IMR-90 (cell line): ENCODE measurements at regions not wholly inside any gene's neighbourhood (a gene's known extent, or its start where the extent isn't known, plus 50 kb on each side); places are given as distances from the start of the nearest gene placed in this dataset.

Source experiments
- BHLHE40 ChIP-seq: fragments of 150-350 bp; IDR thresholded peaks from 2 replicates; pipeline ENCODE4 v1.6.1; 2016; ENCODE audit warnings: mild to moderate bottlenecking, low read depth, low read length
- CEBPB ChIP-seq: IDR thresholded peaks from 2 replicates; pipeline ENCODE4 v1.6.1; 2012; ENCODE audit warnings: low read depth, low read length, improper control_type of control experiment
- CHD1 ChIP-seq: IDR thresholded peaks from 2 replicates; pipeline ENCODE4 v1.6.1; 2012; ENCODE audit warnings: low read depth, low read length, improper control_type of control experiment
- CTCF ChIP-seq: conservative IDR thresholded peaks from 2 replicates; pipeline ENCODE4 v1.5.1; 2012; ENCODE audit warnings: mild to moderate bottlenecking, low read depth, low read length, improper control_type of control experiment
- ELK1 ChIP-seq: fragments of 150-350 bp; IDR thresholded peaks from 2 replicates; pipeline ENCODE4 v1.6.1; 2016; ENCODE audit warnings: low read depth, mild to moderate bottlenecking, low read length, moderate library complexity, borderline replicate concordance
- FOS ChIP-seq: fragments of 150-350 bp; IDR thresholded peaks from 2 replicates; pipeline ENCODE4 v1.6.1; 2016; ENCODE audit warnings: low read depth, low read length
- MAFK ChIP-seq: IDR thresholded peaks from 2 replicates; pipeline ENCODE4 v1.6.1; 2012; ENCODE audit warnings: low read depth, low read length, improper control_type of control experiment
- MAZ ChIP-seq: IDR thresholded peaks from 2 replicates; pipeline ENCODE4 v1.6.1; 2012; ENCODE audit warnings: low read depth, mild to moderate bottlenecking, low read length, improper control_type of control experiment, moderate library complexity, borderline replicate concordance
- NFE2L2 ChIP-seq: fragments of 150-350 bp; IDR thresholded peaks from 2 replicates; pipeline ENCODE4 v1.6.1; 2016; ENCODE audit warnings: low read depth, mild to moderate bottlenecking, low read length
- POLR2A ChIP-seq: IDR thresholded peaks from 2 replicates; pipeline ENCODE4 v1.6.1; 2012; ENCODE audit warnings: mild to moderate bottlenecking, low read depth, low read length
- RAD21 ChIP-seq: IDR thresholded peaks from 2 replicates; pipeline ENCODE4 v1.6.1; 2012; ENCODE audit warnings: low read length, improper control_type of control experiment
- RFX5 ChIP-seq: IDR thresholded peaks from 2 replicates; pipeline ENCODE4 v1.8.0; 2012; ENCODE audit warnings: low read depth, mild to moderate bottlenecking, low read length, moderate library complexity
- SMC3 ChIP-seq: fragments of 150-350 bp; IDR thresholded peaks from 2 replicates; pipeline ENCODE4 v1.6.1; 2016; ENCODE audit warnings: low read depth, mild to moderate bottlenecking, antibody characterized with exemption, low read length, moderate library complexity
- USF2 ChIP-seq: fragments of 150-350 bp; IDR thresholded peaks from 2 replicates; pipeline ENCODE4 v1.6.1; 2017; ENCODE audit warnings: mild to moderate bottlenecking, antibody characterized with exemption, low read length, low read depth

GRCh38 chr12:114774197-114774596, 90.2 kb upstream of the TBX3 start:
- TF ChIP-seq NFE2L2 (peak; percentile 28; the same call in 1 of the 2 replicates), CTCF (no peak), FOS (peak; percentile 42), CEBPB (no peak), CHD1 (no peak), RFX5 (no peak), BHLHE40 (peak; percentile 37; the same call in 1 of the 2 replicates), USF2 (no peak), POLR2A (no peak), SMC3 (0 out of 2 replicates have a peak, but pooled peaks have one; percentile 9), MAFK (no peak), RAD21 (no peak), MAZ (0 out of 2 replicates have a peak, but pooled peaks have one; percentile 21), ELK1 (no peak)
